PC-3 (cell line): ENCODE measurements at regions not wholly inside any gene's neighbourhood (a gene's known extent, or its start where the extent isn't known, plus 50 kb on each side); places are given as distances from the start of the nearest gene placed in this dataset.

ENCODE experiments used
- ATAC-seq: fragments of 200-7000 bp; cut with Tn5 transposase; 2 replicates; pipeline ENCODE4 v1.9.1; 2020; ENCODE audit warnings: mild to moderate bottlenecking, moderate library complexity
- BruUV-seq: library from RNA; stranded (reverse); fragments of 400-500 nt; replicated peaks from 2 replicates; lab custom pipeline; 2021; lab: Mats Ljungman, UMichigan
- CTCF ChIA-PET: fragments of 300-600 bp; sonication (Branson Sonifier 250); formaldehyde crosslinking; loops from one replicate; lab custom pipeline; 2022; ENCODE audit warnings: antibody characterized with exemption; lab: Charles Lee
- POLR2A ChIA-PET: fragments of 300-600 bp; sonication (Branson Sonifier 250); formaldehyde crosslinking; loops from one replicate; lab custom pipeline; 2022; ENCODE audit warnings: antibody characterized with exemption; ENCODE audit not compliant: unreplicated experiment; lab: Charles Lee
- DNase-seq: peaks from one replicate; pipeline ENCODE4 v3.0.0-alpha.2; 2015
- H2AFZ ChIP-seq: fragments of 300-600 bp; sonication (generic); 2 replicates; pipeline ENCODE4 v1.6.0; 2016; ENCODE audit warnings: antibody characterized with exemption, low read length
- H3F3A ChIP-seq: fragments of 300-600 bp; sonication (generic); one replicate; pipeline ENCODE4 v1.6.0; 2017; ENCODE audit warnings: antibody characterized with exemption, low read length, control low read depth, mild to moderate bottlenecking; ENCODE audit not compliant: unreplicated experiment
- H3K27ac ChIP-seq: fragments of 300-600 bp; sonication (generic); 2 replicates; pipeline ENCODE4 v1.5.1; 2016; ENCODE audit warnings: mild to moderate bottlenecking, low read length
- H3K27me3 ChIP-seq: fragments of 300-600 bp; sonication (generic); 2 replicates; pipeline ENCODE4 v1.6.1; 2016; ENCODE audit warnings: low read length, mixed read lengths
- H3K36me3 ChIP-seq: fragments of 300-600 bp; sonication (generic); 2 replicates; pipeline ENCODE4 v1.6.1; 2016; ENCODE audit warnings: low read depth, mixed run types, low read length, mixed read lengths
- H3K4me1 ChIP-seq: fragments of 300-600 bp; sonication (generic); 2 replicates; pipeline ENCODE4 v1.5.1; 2016; ENCODE audit warnings: low read length; ENCODE audit not compliant: insufficient read depth
- H3K4me2 ChIP-seq: fragments of 300-600 bp; sonication (generic); 2 replicates; pipeline ENCODE4 v1.6.0; 2016; ENCODE audit warnings: low read length
- H3K4me3 ChIP-seq: fragments of 300-600 bp; sonication (generic); 2 replicates; pipeline ENCODE4 v1.5.1; 2016; ENCODE audit warnings: mild to moderate bottlenecking, low read length, mixed read lengths
- H3K79me2 ChIP-seq: fragments of 300-600 bp; sonication (generic); 2 replicates; pipeline ENCODE4 v1.6.1; 2017; ENCODE audit warnings: low read length, mixed read lengths
- H3K9ac ChIP-seq: fragments of 300-600 bp; sonication (generic); 2 replicates; pipeline ENCODE4 v1.6.0; 2016; ENCODE audit warnings: mild to moderate bottlenecking, low read length
- H3K9me2 ChIP-seq: fragments of 300-600 bp; sonication (generic); replicated peaks from 2 replicates; pipeline ENCODE4 v1.6.1; 2016; ENCODE audit warnings: mixed run types, low read length, mixed read lengths
- H3K9me3 ChIP-seq: fragments of 300-600 bp; sonication (generic); 2 replicates; pipeline ENCODE4 v1.6.1; 2016; ENCODE audit warnings: low read length, mixed read lengths
- H4K20me1 ChIP-seq: fragments of 300-600 bp; sonication (generic); 2 replicates; pipeline ENCODE4 v1.6.1; 2016; ENCODE audit warnings: low read length, mixed read lengths
- CTCF ChIP-seq: fragments of 300-600 bp; sonication (generic); conservative IDR thresholded peaks from 2 replicates; pipeline ENCODE4 v1.5.1; 2017; ENCODE audit warnings: antibody characterized with exemption, low read depth, mild to moderate bottlenecking, low read length
- EZH2 ChIP-seq: fragments of 300-600 bp; sonication (generic); IDR thresholded peaks from one replicate; pipeline ENCODE4 v1.6.1; 2017; ENCODE audit warnings: antibody characterized with exemption, mild to moderate bottlenecking, low read length; ENCODE audit not compliant: unreplicated experiment
- EZH2phosphoT487 ChIP-seq: fragments of 300-600 bp; sonication (generic); IDR thresholded peaks from 2 replicates; pipeline ENCODE4 v1.6.1; 2018; ENCODE audit warnings: mild to moderate bottlenecking, antibody characterized with exemption, low read length, borderline replicate concordance
- intact Hi-C: fragments of 100-400 bp; cut with micrococcal nuclease; formaldehyde crosslinking; loops from 2 replicates; pipeline ENCODE4 v1.9.0; 2023

GRCh38 chr12:105461944-105462762 lies 131.7 kb downstream of the C12orf75 start:
- no peaks in the 10 kb centered on the region for H3K9me3 ChIP-seq
- H2AFZ ChIP-seq = no peak overlapping the region
- DNase-seq (no peak), ATAC-seq (no peak)
- H3K79me2 ChIP-seq = no peaks in the 10 kb centered on the region
- no peaks in the 10 kb centered on the region for H4K20me1 ChIP-seq
- intact Hi-C loops = no loop called here
- no peak for TF ChIP-seq EZH2phosphoT487
- TF ChIP-seq EZH2 = no peak
- TF ChIP-seq CTCF = no peak
- H3K4me3 ChIP-seq = no peak overlapping the region
- no peak overlapping the region for H3K27ac ChIP-seq
- no peaks in the 10 kb centered on the region for H3F3A ChIP-seq
- ChIA-PET CTCF (no interaction called here), POLR2A (no interaction called here)
- no peak overlapping the region for H3K4me2 ChIP-seq
- H3K36me3 ChIP-seq = no peaks in the 10 kb centered on the region
- H3K9me2 ChIP-seq = no peaks in the 10 kb centered on the region
- no TSS peak for BruUV-seq
- no peak overlapping the region for H3K9ac ChIP-seq
- no peaks in the 10 kb centered on the region for H3K27me3 ChIP-seq
- peaks cover 8% of the 10 kb centered on the region; the same call in 1 of the 2 replicates for H3K4me1 ChIP-seq

- intact Hi-C loops = no loop called here
- ChIA-PET POLR2A (no interaction called here), CTCF (no interaction called here)
- H3K9me3 ChIP-seq = no peaks in the 10 kb centered on the region
- H3K79me2 ChIP-seq = no peaks in the 10 kb centered on the region
- no peak overlapping the region for H2AFZ ChIP-seq
- ATAC-seq (no peak), DNase-seq (peak; percentile 44)
- peaks cover 8% of the 10 kb centered on the region; the same call in 1 of the 2 replicates for H3K4me1 ChIP-seq
- BruUV-seq = no TSS peak
- no peaks in the 10 kb centered on the region for H3K27me3 ChIP-seq
- no peak overlapping the region for H3K4me2 ChIP-seq
- H3K9me2 ChIP-seq = no peaks in the 10 kb centered on the region
- no peaks in the 10 kb centered on the region for H4K20me1 ChIP-seq
- no peaks in the 10 kb centered on the region for H3F3A ChIP-seq
- no peak overlapping the region for H3K27ac ChIP-seq
- TF ChIP-seq EZH2 = no peak
- H3K4me3 ChIP-seq = no peak overlapping the region
- H3K36me3 ChIP-seq = no peaks in the 10 kb centered on the region
- no peak overlapping the region for H3K9ac ChIP-seq
Measured at GRCh38 chr12:105462831-105463230, 132.3 kb downstream of the C12orf75 start.

- H3K4me2 ChIP-seq = no peak overlapping the region
- no peaks in the 10 kb centered on the region for H3K36me3 ChIP-seq
- H3K9me2 ChIP-seq = no peaks in the 10 kb centered on the region
- no TSS peak for BruUV-seq
- H4K20me1 ChIP-seq = no peaks in the 10 kb centered on the region
- H3K27ac ChIP-seq = no peak overlapping the region
- peaks cover 8% of the 10 kb centered on the region; the same call in 1 of the 2 replicates for H3K4me1 ChIP-seq
- H3F3A ChIP-seq = no peaks in the 10 kb centered on the region
- intact Hi-C loops = no loop called here
- CTCF ChIA-PET = no interaction called here
- ATAC-seq (no peak), DNase-seq (no peak)
- no peaks in the 10 kb centered on the region for H3K9me3 ChIP-seq
- H3K79me2 ChIP-seq = no peaks in the 10 kb centered on the region
- no peak overlapping the region for H3K9ac ChIP-seq
- no peak overlapping the region for H3K4me3 ChIP-seq
- no peak for TF ChIP-seq EZH2
- TF ChIP-seq CTCF = no peak
- TF ChIP-seq EZH2phosphoT487 = no peak
- no peaks in the 10 kb centered on the region for H3K27me3 ChIP-seq
- POLR2A ChIA-PET = no interaction called here
- H2AFZ ChIP-seq = no peak overlapping the region
Measured at GRCh38 chr12:105464406-105464805, 133.9 kb downstream of the C12orf75 start.
